ENCODE measurements at regions not wholly inside any gene's neighbourhood (a gene's known extent, or its start where the extent isn't known, plus 50 kb on each side); places are given as distances from the start of the nearest gene placed in this dataset.

DNA sequence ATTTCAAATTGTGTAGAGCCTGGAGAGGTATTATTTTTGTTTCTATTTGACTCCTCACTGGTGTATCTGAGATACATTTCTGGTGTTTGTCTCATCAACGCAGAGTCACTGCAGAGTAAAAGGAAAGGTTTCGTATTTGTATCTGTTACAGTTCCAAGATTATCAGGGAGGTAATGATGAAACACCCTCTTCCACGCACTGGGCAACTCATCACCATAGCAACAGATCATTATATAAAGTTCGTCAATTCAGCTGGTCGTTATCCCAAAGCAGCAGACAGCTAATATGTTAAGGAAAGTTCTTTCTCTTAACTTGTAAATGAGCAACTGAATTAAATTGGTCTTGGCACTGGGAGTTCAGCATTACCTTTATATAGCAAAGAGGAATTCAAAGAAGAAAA is 513.5 kb downstream of the MTRR start:
- no peak for TF ChIP-seq CTCF (IDR thresholded peaks at IDR 0.05; ENCODE audit: unreplicated experiment)
- no peak for DNase-seq
- intact Hi-C loops (cut with micrococcal nuclease; ENCODE audit: unreplicated experiment), result no loop called here
- Mint-ChIP-seq H3K4me1 (ENCODE audit: low read depth, unreplicated experiment) (no peaks in the 10 kb centered on the region), H3K27ac (ENCODE audit: unreplicated experiment) (no peak overlapping the region), H3K27me3 (ENCODE audit: unreplicated experiment) (no peaks in the 10 kb centered on the region), H3K4me3 (ENCODE audit: low read depth, unreplicated experiment) (no peak overlapping the region), H3K36me3 (ENCODE audit: insufficient read depth, unreplicated experiment) (no peaks in the 10 kb centered on the region), H3K9me3 (ENCODE audit: low read depth, unreplicated experiment) (no peaks in the 10 kb centered on the region)
- BruUV-seq (replicated peaks), result no TSS peak
- CTCF ChIA-PET, result no interaction called here

GRCh38 chr5:8383616-8384015 is 514.7 kb downstream of the MTRR start:
- BruUV-seq (replicated peaks), result no TSS peak
- H3K36me3 Mint-ChIP-seq (ENCODE audit: insufficient read depth, unreplicated experiment), result no peaks in the 10 kb centered on the region
- intact Hi-C loops (cut with micrococcal nuclease; ENCODE audit: unreplicated experiment), result no loop called here
- no peak overlapping the region for H3K4me3 Mint-ChIP-seq (ENCODE audit: low read depth, unreplicated experiment)
- no peaks in the 10 kb centered on the region for H3K9me3 Mint-ChIP-seq (ENCODE audit: low read depth, unreplicated experiment)
- H3K4me1 Mint-ChIP-seq (ENCODE audit: low read depth, unreplicated experiment), result no peaks in the 10 kb centered on the region
- CTCF ChIA-PET, result no interaction called here
- no peak overlapping the region for H3K27ac Mint-ChIP-seq (ENCODE audit: unreplicated experiment)
- no peaks in the 10 kb centered on the region for H3K27me3 Mint-ChIP-seq (ENCODE audit: unreplicated experiment)
- TF ChIP-seq CTCF (IDR thresholded peaks at IDR 0.05; ENCODE audit: unreplicated experiment), result no peak
- DNase-seq, result no peak

- no peak for TF ChIP-seq CTCF (IDR thresholded peaks at IDR 0.05; ENCODE audit: unreplicated experiment)
- no TSS peak for BruUV-seq (replicated peaks)
- Mint-ChIP-seq H3K9me3 (ENCODE audit: low read depth, unreplicated experiment) (peaks cover 2% of the 10 kb centered on the region), H3K4me3 (ENCODE audit: low read depth, unreplicated experiment) (no peak overlapping the region), H3K27me3 (ENCODE audit: unreplicated experiment) (no peaks in the 10 kb centered on the region), H3K4me1 (ENCODE audit: low read depth, unreplicated experiment) (no peaks in the 10 kb centered on the region), H3K36me3 (ENCODE audit: insufficient read depth, unreplicated experiment) (no peaks in the 10 kb centered on the region), H3K27ac (ENCODE audit: unreplicated experiment) (no peak overlapping the region)
- intact Hi-C loops (cut with micrococcal nuclease; ENCODE audit: unreplicated experiment), result no loop called here
- no peak for DNase-seq
- CTCF ChIA-PET, result no interaction called here
These were observed 517.9 kb downstream of the MTRR start for GRCh38 chr5:8386719-8387288.

DNA sequence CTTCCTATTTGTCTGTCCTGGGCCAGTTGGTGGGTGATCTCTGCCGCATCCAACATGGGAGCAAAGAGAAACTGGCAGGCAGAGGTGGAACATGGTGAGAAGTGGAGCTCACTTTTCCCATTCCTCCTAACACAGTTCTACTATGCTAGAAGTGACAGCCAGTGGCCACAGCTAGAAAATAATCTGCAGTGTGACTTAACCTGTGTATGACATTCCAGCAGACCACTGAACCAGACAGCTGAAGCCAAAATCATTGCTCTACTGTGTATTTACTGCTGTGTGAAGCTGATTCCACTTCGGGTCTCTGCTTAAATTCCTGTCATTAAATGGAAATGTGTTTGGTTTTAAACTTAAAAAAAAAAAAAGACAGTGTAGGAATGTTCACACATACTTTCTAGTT is 523.0 kb downstream of the MTRR start:
- Mint-ChIP-seq H3K9me3 (ENCODE audit: low read depth, unreplicated experiment) (peaks cover 2% of the 10 kb centered on the region), H3K27me3 (ENCODE audit: unreplicated experiment) (no peaks in the 10 kb centered on the region), H3K27ac (ENCODE audit: unreplicated experiment) (no peak overlapping the region), H3K4me3 (ENCODE audit: low read depth, unreplicated experiment) (no peak overlapping the region), H3K4me1 (ENCODE audit: low read depth, unreplicated experiment) (no peaks in the 10 kb centered on the region), H3K36me3 (ENCODE audit: insufficient read depth, unreplicated experiment) (no peaks in the 10 kb centered on the region)
- intact Hi-C loops (cut with micrococcal nuclease; ENCODE audit: unreplicated experiment), result no loop called here
- BruUV-seq (replicated peaks), result no TSS peak
- no peak for DNase-seq
- CTCF ChIA-PET, result no interaction called here
- TF ChIP-seq CTCF (IDR thresholded peaks at IDR 0.05; ENCODE audit: unreplicated experiment), result no peak
